NB4 (cell line): ENCODE measurements at regions not wholly inside any gene's neighbourhood (a gene's known extent, or its start where the extent isn't known, plus 50 kb on each side); places are given as distances from the start of the nearest gene placed in this dataset.

Experiments
- DNase-seq: peaks from one replicate; pipeline ENCODE4 v3.0.0; 2010; ENCODE audit warnings: low read depth
- H3K4me3 ChIP-seq: one replicate; pipeline ENCODE4 v1.5.1; 2011; ENCODE audit warnings: mild to moderate bottlenecking, low read depth, low read length, moderate library complexity
- MAX ChIP-seq: IDR thresholded peaks from 2 replicates; pipeline ENCODE4 v1.6.1; 2011; ENCODE audit warnings: low read depth, low read length
- MYC ChIP-seq: IDR thresholded peaks from 2 replicates; pipeline ENCODE4 v1.6.1; 2011; ENCODE audit warnings: low read depth, low read length
- POLR2A ChIP-seq: IDR thresholded peaks from 2 replicates; pipeline ENCODE4 v1.6.1; 2011; ENCODE audit warnings: mild to moderate bottlenecking; ENCODE audit not compliant: insufficient read length; ENCODE audit errors: extremely low read depth
- TF ChIP-seq, protein P1 (sequence below): IDR thresholded peaks from one replicate; pipeline ENCODE4 v1.5.1; 2012; ENCODE audit warnings: low read depth, low read length

DNA sequence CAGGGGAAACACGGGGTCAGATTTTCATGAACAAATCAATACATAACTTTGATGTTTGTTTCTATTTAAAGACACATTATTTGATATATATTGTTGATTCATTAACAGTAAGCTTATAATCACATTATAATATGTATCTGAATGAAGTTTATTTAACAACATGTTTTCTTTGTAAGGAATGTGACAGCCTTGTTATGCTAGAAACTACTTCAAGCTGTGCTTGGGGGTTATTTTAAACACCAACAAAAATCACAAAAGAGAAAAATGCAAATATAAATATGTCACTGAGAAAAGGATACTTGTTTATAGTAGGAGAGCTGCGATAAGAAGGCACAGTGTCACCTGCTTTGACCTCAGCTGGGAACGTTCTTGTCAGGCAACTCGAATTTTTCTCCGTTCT lies 354.6 kb upstream of the AGA start:
- H3K4me3 ChIP-seq, result no peak overlapping the region
- DNase-seq, result no peak
- TF ChIP-seq MYC (no peak), MAX (no peak)
- TF ChIP-seq, protein P1, sequence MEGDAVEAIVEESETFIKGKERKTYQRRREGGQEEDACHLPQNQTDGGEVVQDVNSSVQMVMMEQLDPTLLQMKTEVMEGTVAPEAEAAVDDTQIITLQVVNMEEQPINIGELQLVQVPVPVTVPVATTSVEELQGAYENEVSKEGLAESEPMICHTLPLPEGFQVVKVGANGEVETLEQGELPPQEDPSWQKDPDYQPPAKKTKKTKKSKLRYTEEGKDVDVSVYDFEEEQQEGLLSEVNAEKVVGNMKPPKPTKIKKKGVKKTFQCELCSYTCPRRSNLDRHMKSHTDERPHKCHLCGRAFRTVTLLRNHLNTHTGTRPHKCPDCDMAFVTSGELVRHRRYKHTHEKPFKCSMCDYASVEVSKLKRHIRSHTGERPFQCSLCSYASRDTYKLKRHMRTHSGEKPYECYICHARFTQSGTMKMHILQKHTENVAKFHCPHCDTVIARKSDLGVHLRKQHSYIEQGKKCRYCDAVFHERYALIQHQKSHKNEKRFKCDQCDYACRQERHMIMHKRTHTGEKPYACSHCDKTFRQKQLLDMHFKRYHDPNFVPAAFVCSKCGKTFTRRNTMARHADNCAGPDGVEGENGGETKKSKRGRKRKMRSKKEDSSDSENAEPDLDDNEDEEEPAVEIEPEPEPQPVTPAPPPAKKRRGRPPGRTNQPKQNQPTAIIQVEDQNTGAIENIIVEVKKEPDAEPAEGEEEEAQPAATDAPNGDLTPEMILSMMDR, result no peak

DNA sequence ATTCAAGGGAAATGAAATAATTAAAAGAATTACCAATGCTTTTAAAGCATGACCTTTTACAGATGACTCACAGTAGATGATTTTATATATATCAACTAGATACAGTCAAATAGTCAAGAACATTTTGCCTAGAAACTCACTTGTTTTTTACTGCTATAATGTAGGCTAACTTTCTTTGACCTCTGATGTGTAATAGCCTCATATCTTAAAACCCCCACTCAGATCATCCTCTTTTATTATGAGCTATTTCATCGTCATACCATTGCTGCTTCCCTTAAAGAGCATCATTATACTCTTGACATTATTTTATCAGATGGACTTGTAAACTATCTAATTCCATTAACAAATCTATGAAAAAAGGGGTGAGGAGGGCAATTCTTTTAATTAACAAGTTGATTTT lies 355.9 kb upstream of the AGA start:
- TF ChIP-seq, protein P1, result no peak
- no peak overlapping the region for H3K4me3 ChIP-seq
- no peak for DNase-seq

DNA sequence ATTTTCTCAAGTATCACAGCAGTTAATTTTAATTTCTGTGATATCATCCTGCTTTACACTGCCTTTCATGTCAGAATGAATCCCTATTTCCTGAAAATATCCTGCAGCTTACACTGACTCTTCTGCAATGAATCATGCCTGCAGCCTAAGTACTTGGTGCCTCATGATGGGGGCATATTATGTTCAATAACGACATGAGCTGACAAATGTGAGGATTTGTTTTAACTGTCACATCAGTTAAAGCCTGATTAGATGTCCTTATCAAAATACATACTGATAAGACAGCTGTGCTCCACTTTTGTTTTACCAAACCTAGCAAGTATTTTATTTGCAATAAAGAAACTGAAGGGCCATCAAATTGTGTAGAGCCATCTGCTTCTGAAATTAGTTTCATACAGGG lies 359.9 kb upstream of the AGA start:
- TF ChIP-seq POLR2A, result no peak
- TF ChIP-seq, protein P1, result no peak

DNA sequence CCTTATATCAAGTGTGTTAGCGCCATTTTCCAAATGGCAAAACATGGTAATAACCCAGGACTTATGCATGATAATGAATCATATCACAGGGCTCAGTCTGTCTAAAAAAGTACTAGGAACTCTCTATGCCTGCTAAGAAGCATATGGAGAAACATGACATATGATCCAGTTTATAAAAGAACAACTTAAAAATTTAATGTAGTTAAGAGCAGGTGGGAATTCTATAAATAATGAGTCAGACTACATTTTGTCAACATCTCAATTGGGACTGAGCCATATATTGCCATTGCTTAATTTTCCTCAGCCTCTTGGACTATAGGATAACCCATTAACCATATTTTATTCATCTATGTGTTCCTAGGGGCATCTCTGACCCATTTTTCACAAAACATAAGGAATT lies 360.4 kb upstream of the AGA start:
- TF ChIP-seq MYC (no peak), MAX (no peak), POLR2A (no peak)
- TF ChIP-seq, protein P1, result no peak
- DNase-seq, result no peak
- H3K4me3 ChIP-seq, result no peak overlapping the region

More for the DNA sequence above, 359.9 kb upstream of the AGA start:
- H3K4me3 ChIP-seq, result no peak overlapping the region
- no peak for DNase-seq

- DNase-seq, result no peak
- no peak for TF ChIP-seq MAX
- TF ChIP-seq POLR2A, result no peak
- TF ChIP-seq, protein P1, result no peak
- no peak for TF ChIP-seq MYC
- H3K4me3 ChIP-seq, result no peak overlapping the region
Observed at GRCh38 chr4:177803151-177803550, 360.9 kb upstream of the AGA start.

- TF ChIP-seq MAX, result no peak
- no peak for TF ChIP-seq POLR2A
- TF ChIP-seq, protein P1, result no peak
- TF ChIP-seq MYC, result no peak
- DNase-seq, result no peak
- H3K4me3 ChIP-seq, result no peak overlapping the region
Observed at GRCh38 chr4:177809791-177810190, 367.6 kb upstream of the AGA start.
